H1 (cell line): ENCODE measurements at regions not wholly inside any gene's neighbourhood (a gene's known extent, or its start where the extent isn't known, plus 50 kb on each side); places are given as distances from the start of the nearest gene placed in this dataset.
"Not testable (repeated sequence)": the region's sequence is repeated elsewhere in the genome, so short reads cannot be mapped to it uniquely, and the experiment has no call there.

ENCODE experiments used
- CTCF ChIA-PET: fragments of 300-600 bp; sonication (Branson Sonifier 250); formaldehyde crosslinking; loops from one replicate; lab custom pipeline; 2021; ENCODE audit not compliant: partially characterized antibody; lab: Charles Lee
- POLR2A ChIA-PET: fragments of 300-600 bp; sonication (Branson Sonifier 250); formaldehyde crosslinking; loops from one replicate; lab custom pipeline; 2021; ENCODE audit warnings: inconsistent platforms; ENCODE audit not compliant: partially characterized antibody; lab: Charles Lee
- DNase-seq, 2 experiments: peaks; one replicate each; pipeline versions ENCODE4 v3.0.0 to v3.0.0-alpha.2; 2010 to 2022; ENCODE audit warnings: low spot score in 2 of 2, low read depth in 1 of 2, mixed read lengths in 1 of 2
- FAIRE-seq: peaks from 2 replicates; lab custom pipeline; 2011; peaks lifted over from hg19 to GRCh38; lab: Jason Lieb, UNC
- H2AFZ ChIP-seq: 2 replicates; pipeline ENCODE4 v1.8.1; 2012; ENCODE audit warnings: low read length, inconsistent platforms
- H2AK5ac ChIP-seq: 2 replicates; pipeline ENCODE4 v1.6.1; 2013; ENCODE audit warnings: low read depth, low read length
- H2BK120ac ChIP-seq: replicated peaks from 2 replicates; pipeline ENCODE3; 2013; ENCODE audit warnings: low read depth, low read length, inconsistent platforms
- H2BK12ac ChIP-seq: 2 replicates; pipeline ENCODE4 v1.6.1; 2013; ENCODE audit warnings: low read depth, low read length
- H2BK15ac ChIP-seq: 2 replicates; pipeline ENCODE4 v1.6.1; 2013; ENCODE audit warnings: low read length
- H2BK20ac ChIP-seq: 2 replicates; pipeline ENCODE4 v1.6.1; 2013; ENCODE audit warnings: low read length
- H2BK5ac ChIP-seq: 2 replicates; pipeline ENCODE4 v1.6.1; 2013; ENCODE audit warnings: low read depth, low read length
- H3K14ac ChIP-seq: 2 replicates; pipeline ENCODE4 v1.6.1; 2013; ENCODE audit warnings: inconsistent platforms; ENCODE audit not compliant: insufficient read length
- H3K18ac ChIP-seq: 2 replicates; pipeline ENCODE4 v1.6.1; 2013; ENCODE audit warnings: low read length; ENCODE audit errors: extremely low read depth
- H3K23ac ChIP-seq: 2 replicates; pipeline ENCODE4 v1.6.1; 2013; ENCODE audit warnings: inconsistent platforms; ENCODE audit not compliant: insufficient read length
- H3K23me2 ChIP-seq: 2 replicates; pipeline ENCODE4 v1.6.1; 2013; ENCODE audit warnings: low read depth, low read length
- H3K27ac ChIP-seq: 2 replicates; pipeline ENCODE4 v1.6.1; 2011; ENCODE audit warnings: low read depth, low read length, inconsistent platforms
- H3K27me3 ChIP-seq, 4 experiments: replicated peaks in 1 of 4; 1 replicate in 1 of 4; 2 replicates in 3 of 4; pipeline versions ENCODE4 v1.6.1 to v1.8.1; 2011 to 2013; ENCODE audit warnings: low read length in 3 of 4, mild to moderate bottlenecking in 3 of 4, inconsistent platforms in 2 of 4, mixed read lengths in 2 of 4, moderate library complexity in 1 of 4; ENCODE audit not compliant: control insufficient read depth in 3 of 4, insufficient read depth in 3 of 4; ENCODE audit errors: extremely low read depth in 1 of 4
- H3K36me3 ChIP-seq, 4 experiments: 2 replicates each; pipeline versions ENCODE4 v1.6.1 to v1.8.1; 2011 to 2013; ENCODE audit warnings: mild to moderate bottlenecking in 4 of 4, low read length in 3 of 4, moderate library complexity in 2 of 4, control low read depth in 1 of 4, inconsistent platforms in 1 of 4; ENCODE audit not compliant: insufficient read depth in 4 of 4, control insufficient read depth in 2 of 4
- H3K4ac ChIP-seq: replicated peaks from 2 replicates; pipeline ENCODE3; 2013; ENCODE audit warnings: low read length, low read depth, mixed read lengths, inconsistent platforms; ENCODE audit not compliant: insufficient read length
- H3K4me1 ChIP-seq, 4 experiments: replicated peaks in 1 of 4; 1 replicate in 1 of 4; 2 replicates in 3 of 4; pipeline versions ENCODE4 v1.6.1 to v1.8.1; 2011 to 2013; ENCODE audit warnings: low read length in 3 of 4, inconsistent platforms in 2 of 4, mixed read lengths in 1 of 4; ENCODE audit not compliant: insufficient read depth in 4 of 4, control insufficient read depth in 3 of 4
- H3K4me2 ChIP-seq, 2 experiments: 2 replicates each; pipeline versions ENCODE4 v1.6.1 to v1.8.1; 2011 to 2013; ENCODE audit warnings: low read depth in 2 of 2, low read length in 2 of 2, control low read depth in 1 of 2, inconsistent platforms in 1 of 2, mild to moderate bottlenecking in 1 of 2; ENCODE audit not compliant: insufficient read depth in 1 of 2
- H3K4me3 ChIP-seq, 4 experiments: fragments of 200-600, 300-600 bp in 1 of 4; sonication (generic), shearing (Covaris generic), sonication (Bioruptor Twin) in 1 of 4; 2 replicates each; pipeline versions ENCODE4 v1.5.1 to v1.8.1; 2011 to 2016; ENCODE audit warnings: low read length in 4 of 4, low read depth in 3 of 4, control low read depth in 2 of 4, inconsistent platforms in 2 of 4, mild to moderate bottlenecking in 2 of 4, mixed read lengths in 1 of 4, moderate library complexity in 1 of 4; ENCODE audit not compliant: insufficient read depth in 2 of 4; ENCODE audit errors: extremely low read depth in 1 of 4
- H3K56ac ChIP-seq: replicated peaks from 2 replicates; pipeline ENCODE3; 2013; ENCODE audit warnings: low read depth, mild to moderate bottlenecking, mixed read lengths, low read length, inconsistent platforms; ENCODE audit not compliant: insufficient read length
- H3K79me1 ChIP-seq: 2 replicates; pipeline ENCODE4 v1.6.1; 2013; ENCODE audit warnings: low read depth, low read length, control low read depth
- H3K79me2 ChIP-seq, 2 experiments: 2 replicates each; pipeline versions ENCODE4 v1.6.1 to v1.8.1; 2012 to 2013; ENCODE audit warnings: low read length in 2 of 2, mild to moderate bottlenecking in 2 of 2, inconsistent platforms in 1 of 2; ENCODE audit not compliant: insufficient read depth in 2 of 2, control insufficient read depth in 1 of 2
- H3K9ac ChIP-seq, 4 experiments: replicated peaks in 1 of 4; 1 replicate in 1 of 4; 2 replicates in 3 of 4; pipeline versions ENCODE4 v1.6.1 to v1.8.1; 2011 to 2013; ENCODE audit warnings: low read depth in 3 of 4, low read length in 3 of 4, control low read depth in 2 of 4, mild to moderate bottlenecking in 2 of 4, moderate library complexity in 2 of 4, inconsistent platforms in 1 of 4; ENCODE audit errors: extremely low read depth in 1 of 4
- H3K9me3 ChIP-seq, 2 experiments: 2 replicates each; pipeline versions ENCODE4 v1.6.1 to v1.8.1; 2012 to 2013; ENCODE audit warnings: mild to moderate bottlenecking in 2 of 2, moderate library complexity in 2 of 2, control low read depth in 1 of 2, inconsistent platforms in 1 of 2, low read depth in 1 of 2, low read length in 1 of 2, mixed read lengths in 1 of 2; ENCODE audit not compliant: insufficient read depth in 2 of 2
- H4K20me1 ChIP-seq, 2 experiments: replicated peaks in 1 of 2; 2 replicates each; pipeline versions ENCODE3 to v1.8.1; 2011 to 2013; ENCODE audit warnings: inconsistent platforms in 2 of 2, low read length in 2 of 2, mild to moderate bottlenecking in 1 of 2; ENCODE audit not compliant: insufficient read depth in 2 of 2, control insufficient read depth in 1 of 2
- H4K5ac ChIP-seq: 2 replicates; pipeline ENCODE4 v1.6.1; 2013; ENCODE audit warnings: low read length, low read depth, mixed read lengths, inconsistent platforms; ENCODE audit not compliant: insufficient read length
- H4K8ac ChIP-seq: 2 replicates; pipeline ENCODE4 v1.8.0; 2013; ENCODE audit warnings: mild to moderate bottlenecking, moderate library complexity, low read length, inconsistent platforms; ENCODE audit not compliant: insufficient read depth; ENCODE audit errors: extremely low read depth
- H4K91ac ChIP-seq: replicated peaks from 2 replicates; pipeline ENCODE3; 2013; ENCODE audit warnings: low read length, mixed read lengths, inconsistent platforms; ENCODE audit not compliant: insufficient read length
- CBX8 ChIP-seq: fragments of 300-800, 300-1000 bp; sonication (generic); IDR thresholded peaks from 2 replicates; pipeline ENCODE4 v1.7.1; 2016; ENCODE audit warnings: low read depth, low read length, borderline replicate concordance
- GABPA ChIP-seq: IDR thresholded peaks from 2 replicates; pipeline ENCODE4 v1.6.1; 2011; ENCODE audit warnings: mild to moderate bottlenecking, low read length, moderate library complexity, borderline replicate concordance; ENCODE audit not compliant: insufficient read depth
- SIRT6 ChIP-seq: IDR thresholded peaks from one replicate; pipeline ENCODE4 v1.7.1; 2012; ENCODE audit warnings: low read length, inconsistent platforms
- WGBS, 2 experiments: shearing (Covaris generic) in 1 of 2; methylation state at CpG; one replicate each; pipeline versions ENCODE4 v1.1.6 to v1.1.7; 2013 to 2015; ENCODE audit warnings: low lambda C conversion rate in 2 of 2, mixed read lengths in 2 of 2, inconsistent platforms in 1 of 2, low coverage in 1 of 2, missing lambda C conversion rate in 1 of 2; ENCODE audit not compliant: insufficient replicate concordance in 2 of 2, insufficient coverage in 1 of 2, insufficient read length in 1 of 2; ENCODE audit errors: extremely low coverage in 1 of 2, missing lambda C conversion rate in 1 of 2; 5-methylcytosine and 5-hydroxymethylcytosine counted together

DNA sequence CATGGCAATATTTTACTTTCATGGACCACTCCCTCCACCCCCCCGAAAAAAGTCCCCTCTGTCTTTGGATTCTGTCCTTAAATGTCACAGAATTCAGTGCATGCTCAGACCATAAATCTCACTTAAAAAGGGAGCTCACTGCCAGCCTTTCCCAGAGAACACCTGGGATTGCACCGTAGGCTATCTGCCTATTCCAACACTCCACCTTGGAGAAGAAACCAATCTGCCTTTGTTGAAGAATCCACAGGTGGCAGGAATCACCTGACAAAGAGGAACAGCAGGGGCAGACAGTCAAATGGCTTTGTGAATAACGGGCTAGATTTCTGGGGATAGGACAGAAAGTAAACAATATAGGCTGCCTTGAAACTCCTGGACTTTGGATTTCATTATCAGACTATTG, 306.7 kb upstream of the BRINP1 start (continued):
- no peak for TF ChIP-seq GABPA
- TF ChIP-seq CBX8: no peak
- TF ChIP-seq SIRT6: no peak

DNA sequence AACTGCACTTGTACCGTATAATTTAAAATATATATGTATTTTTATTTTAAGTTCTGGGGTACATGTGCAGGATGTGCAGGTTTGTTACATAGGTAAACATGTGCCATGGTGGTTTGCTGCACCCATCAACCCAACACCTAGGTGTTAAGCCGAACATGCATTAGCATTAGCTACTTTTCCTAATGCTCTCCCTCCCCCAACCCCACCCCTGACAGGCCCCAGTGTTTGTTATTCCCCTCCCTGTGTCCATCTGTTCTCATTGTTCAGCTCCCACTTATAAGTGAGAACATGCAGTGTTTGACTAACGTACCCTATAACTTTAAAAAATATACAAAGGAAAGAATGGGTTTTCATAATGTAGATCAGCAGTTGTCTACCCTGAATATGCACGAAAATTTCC, 303.5 kb upstream of the BRINP1 start:
- H2BK12ac ChIP-seq, H4K5ac ChIP-seq, H3K14ac ChIP-seq, H2BK20ac ChIP-seq, FAIRE-seq, H3K9me3 ChIP-seq, H2AFZ ChIP-seq, H3K18ac ChIP-seq, H3K23ac ChIP-seq, H3K27me3 ChIP-seq, POLR2A ChIA-PET, H4K20me1 ChIP-seq, H3K4ac ChIP-seq, H2BK120ac ChIP-seq, H2BK5ac ChIP-seq, DNase-seq, H3K79me2 ChIP-seq, H2AK5ac ChIP-seq, H3K27ac ChIP-seq, H3K9ac ChIP-seq, CTCF ChIA-PET, H3K4me3 ChIP-seq, H3K56ac ChIP-seq, H4K91ac ChIP-seq, H3K36me3 ChIP-seq, H3K4me2 ChIP-seq, H3K79me1 ChIP-seq, H4K8ac ChIP-seq, H2BK15ac ChIP-seq, H3K23me2 ChIP-seq: not testable (repeated sequence)
- 95% methylated on average over 4 of the region's 4 CpGs; no CpG with 5 or more reads in 1 of the 2 experiments for WGBS, 2 experiments
- H3K4me1 ChIP-seq: peaks cover 0 to 12% (median 1%) of the 10 kb centered on the region in 4 experiments; a peak in 3 of 7 replicates
